Stimulated activated CD4-positive, alpha-beta T cell treated with anti-CD3 and anti-CD28 coated beads, TNF-alpha, amount 100 ng/mL, for 1 hour (primary cell): ENCODE measurements at regions not wholly inside any gene's neighbourhood (a gene's known extent, or its start where the extent isn't known, plus 50 kb on each side); places are given as distances from the start of the nearest gene placed in this dataset.

Experiments used
- DNase-seq, 3 donors: peaks; one replicate each; pipeline ENCODE4 v3.0.0-alpha.2; 2020; ENCODE audit warnings: low read depth in 3 of 3, low spot score in 1 of 3

DNA sequence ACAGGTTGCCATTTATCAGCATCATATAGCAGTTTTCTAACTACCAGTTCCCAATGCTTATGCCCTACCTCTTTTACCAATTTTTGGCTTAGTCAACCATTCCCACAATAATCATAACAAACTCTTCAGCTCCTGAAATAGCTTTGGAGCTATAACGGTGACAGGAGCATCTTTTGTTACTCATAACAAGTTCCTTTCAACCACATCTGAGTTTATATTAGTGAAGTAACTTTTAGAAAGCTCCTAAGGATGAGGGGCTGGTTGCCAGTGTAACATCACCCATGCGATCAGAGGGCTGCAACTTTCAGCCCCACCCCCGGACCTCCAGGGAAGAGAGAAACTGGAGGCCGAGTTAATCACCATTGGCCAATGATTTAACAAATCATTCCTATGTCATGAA lies 495.3 kb upstream of the RASGRP1 start:
- no peak for DNase-seq

DNA sequence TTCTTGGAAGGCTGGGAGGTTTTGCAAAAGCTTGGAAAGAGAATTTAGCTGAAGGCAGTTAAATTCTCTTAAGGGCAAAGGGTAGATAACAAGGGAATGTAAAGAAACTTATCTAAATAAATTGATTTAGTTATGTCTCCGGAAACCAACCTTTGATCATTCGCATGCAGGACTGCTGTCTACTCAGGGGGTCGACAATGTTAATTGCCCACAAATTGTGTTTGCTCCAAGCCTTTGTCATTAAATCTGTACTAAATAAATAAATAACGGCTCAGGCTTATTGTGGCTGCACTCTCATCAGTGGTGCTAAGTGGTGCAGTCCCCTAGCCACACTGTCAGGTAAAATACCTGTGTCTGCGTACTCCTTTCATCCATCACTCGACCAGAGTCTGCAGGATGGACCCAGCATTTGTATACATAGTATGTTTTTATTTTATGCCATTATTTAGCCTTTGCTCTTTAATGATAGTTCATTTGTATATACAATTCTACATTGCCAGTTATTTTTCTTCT lies 497.4 kb upstream of the RASGRP1 start:
- DNase-seq: no peak

DNA sequence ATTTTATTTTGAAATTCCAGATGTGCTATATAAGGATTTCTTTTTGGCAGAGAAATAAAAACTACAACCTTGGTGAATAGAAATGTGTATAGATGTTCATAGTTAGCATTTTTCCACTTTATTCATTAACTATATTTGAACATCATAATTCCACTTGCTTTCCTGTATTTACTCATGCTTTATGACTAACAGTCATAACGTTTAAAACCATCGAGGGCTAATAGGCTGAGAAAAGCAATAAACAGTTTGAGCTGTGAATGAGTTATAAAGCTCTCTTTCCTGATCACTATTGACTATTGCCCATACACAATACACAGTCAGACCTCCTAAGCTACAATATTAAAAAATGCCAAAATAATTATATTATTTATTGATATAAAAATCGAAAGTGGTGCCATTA lies 502.1 kb upstream of the RASGRP1 start:
- DNase-seq: no peak

GRCh38 chr15:39074341-39074985 lies 506.4 kb upstream of the THBS1 start:
- DNase-seq: no peak

- no peak for DNase-seq
These were observed 505.6 kb upstream of the THBS1 start for GRCh38 chr15:39075311-39075710.

DNA sequence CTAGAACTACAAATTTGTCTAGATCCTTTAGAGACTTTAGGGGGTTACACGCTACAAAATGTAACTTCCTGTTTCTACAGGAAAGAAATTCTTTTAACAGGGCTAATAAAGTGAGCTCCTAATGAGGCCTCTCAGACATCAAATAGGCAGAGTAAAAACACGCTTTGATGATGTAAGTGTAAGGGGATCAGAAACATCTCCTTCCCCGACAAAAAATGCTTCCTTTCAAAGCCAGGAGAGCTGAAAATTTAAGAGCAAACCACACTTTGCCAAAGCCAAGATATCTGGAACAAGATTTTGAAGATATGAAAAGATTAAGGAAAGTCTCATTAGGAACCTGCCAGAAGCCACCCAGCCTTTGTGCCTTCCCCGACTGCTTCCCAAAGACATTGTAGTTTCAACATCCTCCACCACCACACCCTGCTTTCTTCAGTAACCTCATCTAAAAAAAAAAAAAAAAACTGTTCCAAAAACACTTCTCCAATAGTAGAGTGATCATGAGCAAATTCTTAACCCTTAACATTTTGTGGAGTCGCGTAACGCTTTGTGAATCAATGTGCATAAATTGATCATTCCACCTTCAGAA lies 505.0 kb upstream of the THBS1 start:
- no peak for DNase-seq

GRCh38 chr15:39078026-39078425 lies 502.9 kb upstream of the THBS1 start:
- no peak for DNase-seq

DNA sequence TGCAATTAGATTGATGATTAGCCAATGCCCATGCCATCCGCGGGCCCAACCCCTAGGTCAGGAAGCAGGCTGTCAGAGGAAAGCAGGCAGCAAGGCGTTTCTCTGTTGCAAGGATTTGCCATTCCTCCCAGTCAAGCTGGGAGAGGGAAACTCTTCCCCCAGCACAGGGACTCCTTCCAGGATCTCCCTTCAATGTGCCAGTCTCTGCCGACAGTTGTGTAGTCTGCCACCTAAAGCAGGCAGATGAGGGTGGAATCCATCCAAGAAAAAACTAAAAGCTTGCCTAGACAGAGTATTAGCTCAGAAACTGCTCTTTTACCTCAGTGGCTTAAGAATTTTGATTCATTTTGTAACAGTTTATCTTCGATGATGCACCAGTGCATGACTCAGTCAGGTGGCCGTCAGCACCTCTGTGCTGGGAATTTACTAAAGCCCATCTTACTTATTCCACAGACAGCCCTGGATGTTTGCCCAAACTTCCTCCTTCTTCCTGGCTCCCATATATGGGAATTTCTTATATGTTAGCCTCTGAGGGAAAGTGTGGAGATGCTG lies 501.5 kb upstream of the THBS1 start:
- DNase-seq: no peak

- DNase-seq: no peak
These were observed 497.7 kb upstream of the THBS1 start for GRCh38 chr15:39083213-39083612.

DNA sequence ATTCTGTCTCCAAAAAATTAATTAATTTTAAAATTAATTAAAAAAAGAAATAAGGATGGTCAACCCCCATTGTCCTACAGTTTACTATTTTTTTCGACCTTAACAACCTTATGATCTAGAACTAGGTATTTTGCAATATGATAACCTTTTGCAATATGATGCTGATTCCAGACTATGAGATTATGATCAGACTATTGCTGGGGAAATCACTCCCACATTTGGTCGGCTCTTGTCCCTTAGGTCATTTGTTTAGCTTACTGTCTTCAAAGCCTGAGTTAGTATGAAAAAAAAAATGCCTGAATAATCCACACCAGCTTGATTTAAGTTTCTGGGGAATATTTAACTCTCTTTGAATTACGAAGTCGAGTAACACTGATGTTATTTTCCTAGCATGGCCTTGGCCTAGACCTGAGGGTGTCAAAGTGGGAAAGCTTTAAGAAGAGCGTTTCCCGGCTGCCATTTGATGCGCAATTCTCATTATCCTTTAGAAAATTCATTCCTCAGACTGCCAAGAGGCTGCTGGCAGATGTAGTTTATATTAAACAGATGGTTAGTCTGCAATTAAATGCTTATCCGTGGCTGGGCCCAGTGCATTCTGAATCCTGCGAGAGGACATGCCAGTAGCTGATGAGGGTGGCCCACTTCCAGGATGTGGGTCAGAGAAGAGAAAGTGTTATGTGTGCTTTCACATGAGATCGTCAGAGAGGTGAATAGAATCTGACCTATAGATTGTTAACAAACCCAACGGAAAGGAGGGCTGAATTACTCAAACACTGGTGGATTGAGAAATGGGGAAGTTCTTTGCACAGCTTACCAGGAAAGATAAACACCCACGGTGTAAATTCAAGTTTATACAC lies 496.0 kb upstream of the THBS1 start:
- no peak for DNase-seq

DNA sequence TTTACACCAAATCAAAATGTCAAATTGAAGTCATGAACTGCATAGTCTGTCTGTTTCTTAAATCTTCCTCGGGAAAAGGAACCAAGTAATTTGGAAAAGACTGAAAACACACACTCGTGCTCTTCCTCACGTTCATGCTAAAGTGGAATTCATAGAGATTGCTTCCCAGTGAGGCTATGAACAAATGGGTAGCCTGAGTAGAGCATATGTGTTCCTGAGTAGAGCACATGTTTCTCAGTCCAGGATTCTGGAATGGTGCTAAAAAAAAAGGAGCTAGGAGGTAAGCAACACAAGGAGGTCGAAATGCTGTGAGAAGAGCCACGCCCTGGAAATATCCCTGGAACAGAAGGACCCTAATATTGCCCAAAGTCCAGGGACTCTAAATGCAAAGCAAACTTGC lies 494.2 kb upstream of the THBS1 start:
- DNase-seq: no peak

DNA sequence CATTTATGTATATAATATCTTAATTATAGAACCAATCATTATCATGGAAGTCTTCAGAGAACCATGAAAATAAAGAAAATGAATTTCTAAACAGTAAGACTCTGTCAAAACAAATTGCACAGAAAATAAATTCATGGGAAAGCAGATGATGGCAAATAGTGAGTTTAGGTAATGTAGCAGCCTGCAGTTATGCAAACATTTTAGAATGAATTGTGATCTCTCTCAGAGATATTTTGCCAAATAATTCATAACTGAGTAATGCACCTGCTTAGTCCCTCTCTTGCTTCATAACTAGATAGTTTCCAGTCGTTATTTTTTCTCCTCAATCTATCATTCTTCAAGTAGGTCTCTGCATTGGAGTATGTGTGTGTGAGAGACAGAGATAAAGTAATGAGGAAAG lies 492.7 kb upstream of the THBS1 start:
- DNase-seq: no peak

- DNase-seq: no peak
These were observed 488.5 kb upstream of the THBS1 start for GRCh38 chr15:39092354-39092753.

DNA sequence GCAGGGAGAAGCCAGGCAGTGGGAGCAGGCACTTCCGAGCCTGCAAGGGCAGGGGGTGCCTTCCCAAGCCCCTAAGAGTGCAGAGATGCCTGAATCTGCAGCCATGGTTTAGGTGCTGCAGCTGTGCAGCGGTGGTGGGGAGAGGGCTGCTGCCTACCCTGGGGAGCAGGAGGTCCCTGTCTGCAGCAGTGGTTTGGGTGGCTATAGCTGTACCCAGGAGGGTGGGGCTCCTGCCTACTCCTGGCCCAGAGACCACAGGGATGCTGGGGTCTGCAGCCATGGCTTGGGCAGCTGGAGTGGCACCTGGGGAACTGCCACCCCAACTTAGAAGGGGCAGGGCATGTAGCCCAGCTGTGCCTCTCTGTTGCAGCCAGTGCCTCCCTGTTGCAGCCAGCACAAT lies 488.1 kb upstream of the THBS1 start:
- DNase-seq: no peak

GRCh38 chr15:39094116-39094515 lies 486.8 kb upstream of the THBS1 start:
- DNase-seq: no peak

GRCh38 chr15:39095218-39095879 lies 485.5 kb upstream of the THBS1 start:
- DNase-seq: no peak

DNA sequence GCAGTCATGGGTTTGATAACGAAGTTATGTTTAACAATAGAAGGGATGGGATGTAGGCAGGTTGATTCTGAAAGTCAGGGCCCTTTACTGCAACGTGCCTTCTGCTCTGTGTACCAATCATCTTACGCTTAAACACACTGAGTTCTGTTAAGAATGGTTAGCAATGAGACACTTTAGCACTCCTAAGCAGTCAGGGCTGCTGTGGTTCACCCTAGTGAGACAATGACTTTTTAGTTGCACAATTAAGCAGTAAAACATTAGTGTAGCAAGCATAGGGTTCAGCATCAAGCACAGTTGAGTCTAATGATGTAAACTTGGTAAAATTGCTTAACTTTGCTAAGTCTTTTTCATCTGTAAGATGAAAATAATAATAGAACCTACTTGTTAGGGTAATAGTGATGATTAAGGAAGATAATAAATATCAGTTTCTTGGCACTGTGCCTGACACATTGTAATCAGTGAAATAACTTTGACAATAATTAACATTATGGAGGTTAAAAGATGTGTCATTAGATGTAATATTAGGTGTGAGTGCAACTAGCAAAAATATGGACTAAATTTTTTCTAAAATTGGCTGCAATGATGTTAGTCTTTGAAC lies 484.2 kb upstream of the THBS1 start:
- DNase-seq: no peak

DNA sequence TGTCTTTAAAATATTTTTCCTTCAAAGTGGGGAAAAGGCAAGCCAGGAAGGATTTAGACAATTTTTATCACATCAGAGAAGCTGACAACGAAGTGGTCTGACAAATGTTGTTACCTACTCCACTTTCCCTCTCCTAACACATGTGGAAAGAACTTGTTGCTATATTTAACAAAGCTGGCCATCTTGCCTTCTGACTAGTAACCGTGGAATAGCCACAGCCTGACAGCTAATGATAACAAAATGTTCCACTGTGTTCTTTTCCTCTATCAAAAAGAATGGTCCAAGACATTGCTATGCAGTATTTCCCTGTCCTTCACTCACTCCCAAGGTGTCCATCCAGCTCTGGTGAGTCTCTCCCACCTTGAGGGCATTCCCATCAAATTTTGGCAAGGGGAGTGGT lies 481.4 kb upstream of the THBS1 start:
- DNase-seq: no peak

DNA sequence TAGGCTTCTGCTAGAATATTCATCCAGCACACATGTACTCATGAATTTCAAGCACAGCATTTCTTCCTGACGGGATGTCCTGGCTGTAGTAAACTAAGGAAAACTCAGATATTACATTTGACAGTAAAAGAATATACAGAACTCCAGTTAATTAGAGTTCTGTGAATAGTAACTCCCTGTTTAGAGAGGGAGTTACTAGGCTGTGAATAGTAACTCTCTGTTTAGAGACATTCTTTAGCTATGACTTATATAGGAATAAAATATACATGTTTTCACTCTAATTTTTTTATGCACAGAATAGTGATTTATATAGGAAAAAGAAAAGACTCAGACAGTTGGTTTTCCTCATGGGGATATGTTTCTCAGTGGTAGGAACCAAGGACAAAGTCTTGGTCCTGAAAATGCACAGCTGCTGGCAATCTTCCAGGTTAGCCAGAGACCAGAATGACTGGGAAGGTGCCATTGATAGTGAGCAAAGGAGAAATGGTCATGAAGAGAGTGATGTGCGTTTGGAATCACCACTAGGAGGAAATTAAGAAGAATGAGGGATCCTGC lies 480.7 kb upstream of the THBS1 start:
- DNase-seq: no peak

GRCh38 chr15:39102431-39102830 lies 478.4 kb upstream of the THBS1 start:
- no peak for DNase-seq

DNA sequence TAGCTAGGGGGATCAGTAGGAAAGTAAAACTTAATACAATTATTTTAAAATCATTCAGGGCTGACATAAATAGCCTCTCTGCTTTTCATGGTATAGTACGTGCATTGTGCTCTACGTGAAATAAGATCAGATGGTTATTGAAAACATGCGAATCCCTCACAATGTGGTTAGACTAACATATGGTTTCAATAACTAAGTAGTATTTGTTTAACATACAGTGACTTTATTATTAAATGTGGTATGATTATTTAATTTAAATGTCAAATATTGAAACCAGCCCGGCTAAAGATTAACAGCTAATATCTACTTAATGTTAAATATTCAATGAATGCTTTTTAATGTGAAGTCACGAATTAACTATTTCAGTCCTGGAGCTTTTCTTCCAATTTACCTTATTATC lies 473.9 kb upstream of the THBS1 start:
- no peak for DNase-seq
